ENCODE measurements at regions not wholly inside any gene's neighbourhood (a gene's known extent, or its start where the extent isn't known, plus 50 kb on each side); places are given as distances from the start of the nearest gene placed in this dataset.

GRCh38 chr3:164390046-164390445, 688.2 kb downstream of the SI start:
- H3K4me3 ChIP-seq = no peak overlapping the region
- ChIA-PET POLR2A (no interaction called here), CTCF (interaction anchor here (0.7 kb wide), 1 partner anchor 60 kb away, joined by 5 read pairs; no protein-coding TSS in a partner anchor)
- no peak overlapping the region for H3K27ac ChIP-seq
- no peaks in the 10 kb centered on the region for H3K9me3 ChIP-seq
- ATAC-seq (no peak), DNase-seq (ENCODE audit: low read depth in 1 of 2, low spot score in 1 of 2) (no peak), FAIRE-seq (no peak)
- H3K4me1 ChIP-seq = no peaks in the 10 kb centered on the region
- TF ChIP-seq NFE2L2 (conservative IDR thresholded peaks at IDR 0.05; ENCODE audit: low read length) = no peak
- no peak for TF ChIP-seq HMGXB4 (CRISPR knock-in tag; IDR thresholded peaks at IDR 0.05; ENCODE audit: borderline replicate concordance)
- no peak for TF ChIP-seq ZNF302 (CRISPR knock-in tag; IDR thresholded peaks at IDR 0.05)
- TF ChIP-seq EHMT2 (IDR thresholded peaks at IDR 0.05; ENCODE audit: low read depth) = no peak
- TF ChIP-seq RARB (CRISPR knock-in tag; IDR thresholded peaks at IDR 0.05) = no peak
- no peak for TF ChIP-seq ESRRA (IDR thresholded peaks at IDR 0.05; ENCODE audit: borderline replicate concordance, low read length)
- TF ChIP-seq HOXB13 (CRISPR knock-in tag; IDR thresholded peaks at IDR 0.05; ENCODE audit: low read depth) = no peak
- no peak for TF ChIP-seq BHLHE40 (IDR thresholded peaks at IDR 0.05; ENCODE audit: low read depth, low read length)
- no peak for TF ChIP-seq RAD21 (conservative IDR thresholded peaks at IDR 0.05 in 1 of 2, IDR thresholded peaks at IDR 0.05 in 1 of 2)
- TF ChIP-seq RFX5 (IDR thresholded peaks at IDR 0.05) = no peak
- no peak for TF ChIP-seq EP300 (IDR thresholded peaks at IDR 0.05)
- no peak for TF ChIP-seq HOXB5 (CRISPR knock-in tag; IDR thresholded peaks at IDR 0.05)
- TF ChIP-seq FOSL2 (IDR thresholded peaks at IDR 0.05) = no peak
- TF ChIP-seq FOSL2 (CRISPR knock-in tag; IDR thresholded peaks at IDR 0.05) = no peak
- TF ChIP-seq, protein P1, sequence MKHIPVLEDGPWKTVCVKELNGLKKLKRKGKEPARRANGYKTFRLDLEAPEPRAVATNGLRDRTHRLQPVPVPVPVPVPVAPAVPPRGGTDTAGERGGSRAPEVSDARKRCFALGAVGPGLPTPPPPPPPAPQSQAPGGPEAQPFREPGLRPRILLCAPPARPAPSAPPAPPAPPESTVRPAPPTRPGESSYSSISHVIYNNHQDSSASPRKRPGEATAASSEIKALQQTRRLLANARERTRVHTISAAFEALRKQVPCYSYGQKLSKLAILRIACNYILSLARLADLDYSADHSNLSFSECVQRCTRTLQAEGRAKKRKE (CRISPR knock-in tag; IDR thresholded peaks at IDR 0.05; ENCODE audit: low read depth) = no peak
- no peak for TF ChIP-seq ZFP36 (IDR thresholded peaks at IDR 0.05; ENCODE audit: borderline replicate concordance, partially characterized antibody)
- TF ChIP-seq, protein P2, sequence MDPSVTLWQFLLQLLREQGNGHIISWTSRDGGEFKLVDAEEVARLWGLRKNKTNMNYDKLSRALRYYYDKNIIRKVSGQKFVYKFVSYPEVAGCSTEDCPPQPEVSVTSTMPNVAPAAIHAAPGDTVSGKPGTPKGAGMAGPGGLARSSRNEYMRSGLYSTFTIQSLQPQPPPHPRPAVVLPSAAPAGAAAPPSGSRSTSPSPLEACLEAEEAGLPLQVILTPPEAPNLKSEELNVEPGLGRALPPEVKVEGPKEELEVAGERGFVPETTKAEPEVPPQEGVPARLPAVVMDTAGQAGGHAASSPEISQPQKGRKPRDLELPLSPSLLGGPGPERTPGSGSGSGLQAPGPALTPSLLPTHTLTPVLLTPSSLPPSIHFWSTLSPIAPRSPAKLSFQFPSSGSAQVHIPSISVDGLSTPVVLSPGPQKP (IDR thresholded peaks at IDR 0.05; ENCODE audit: low read depth, low read length) = no peak
- no peak for TF ChIP-seq FOXS1 (CRISPR knock-in tag; IDR thresholded peaks at IDR 0.05)
- no peak for TF ChIP-seq KDM1A (IDR thresholded peaks at IDR 0.05; ENCODE audit: low read depth)
- TF ChIP-seq CBX8 (IDR thresholded peaks at IDR 0.05) = no peak
- no peak for TF ChIP-seq SMC3 (IDR thresholded peaks at IDR 0.05)
- H3K4me2 ChIP-seq = no peak overlapping the region

DNA sequence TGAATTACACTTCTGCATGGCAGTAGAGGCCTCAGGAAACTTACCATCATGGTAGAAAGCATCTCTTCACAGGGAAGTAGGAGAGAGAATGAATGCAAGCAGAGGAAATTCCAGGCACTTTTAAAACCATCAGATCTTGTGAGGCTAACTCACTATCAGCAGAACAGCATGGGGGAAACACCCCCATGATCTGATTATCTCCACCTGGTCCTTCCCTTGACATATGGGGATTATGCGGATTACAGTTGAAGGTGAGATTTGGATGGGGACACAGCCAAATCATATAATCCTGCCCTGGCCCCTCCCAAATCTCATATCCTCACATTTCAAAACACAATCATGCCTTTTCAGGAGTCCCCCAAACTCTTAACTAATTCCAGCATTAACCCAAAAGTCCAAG, 691.1 kb downstream of the SI start:
- no peaks in the 10 kb centered on the region for H3K9me3 ChIP-seq
- ATAC-seq (no peak), DNase-seq (ENCODE audit: low read depth in 1 of 2, low spot score in 1 of 2) (no peak), FAIRE-seq (no peak)
- POLR2A ChIA-PET = no interaction called here
- 100% methylated on average over 1 of the region's 1 CpG for WGBS (ENCODE audit: missing lambda C conversion rate)
- CTCF ChIA-PET = no interaction called here
- H3K4me1 ChIP-seq = no peaks in the 10 kb centered on the region
- H3K4me2 ChIP-seq = no peak overlapping the region
- H3K4me3 ChIP-seq = no peak overlapping the region
- H3K27ac ChIP-seq = no peak overlapping the region
- TF ChIP-seq SREBF2 (IDR thresholded peaks at IDR 0.05) (no peak), EHMT2 (IDR thresholded peaks at IDR 0.05; ENCODE audit: low read depth) (no peak), BCL3 (IDR thresholded peaks at IDR 0.05) (no peak), JUNB (IDR thresholded peaks at IDR 0.05) (no peak), ZFP36 (IDR thresholded peaks at IDR 0.05; ENCODE audit: borderline replicate concordance, partially characterized antibody) (no peak), MYC (IDR thresholded peaks at IDR 0.05; ENCODE audit: borderline replicate concordance, low read length) (no peak), RARB (CRISPR knock-in tag; IDR thresholded peaks at IDR 0.05) (no peak), MAFK (IDR thresholded peaks at IDR 0.05; ENCODE audit: partially characterized antibody) (no peak), CBX8 (IDR thresholded peaks at IDR 0.05) (no peak), ZNF302 (CRISPR knock-in tag; IDR thresholded peaks at IDR 0.05) (no peak), HDAC2 (IDR thresholded peaks at IDR 0.05) (no peak), NFE2L2 (conservative IDR thresholded peaks at IDR 0.05; ENCODE audit: low read length) (no peak)
- TF ChIP-seq, protein P3, sequence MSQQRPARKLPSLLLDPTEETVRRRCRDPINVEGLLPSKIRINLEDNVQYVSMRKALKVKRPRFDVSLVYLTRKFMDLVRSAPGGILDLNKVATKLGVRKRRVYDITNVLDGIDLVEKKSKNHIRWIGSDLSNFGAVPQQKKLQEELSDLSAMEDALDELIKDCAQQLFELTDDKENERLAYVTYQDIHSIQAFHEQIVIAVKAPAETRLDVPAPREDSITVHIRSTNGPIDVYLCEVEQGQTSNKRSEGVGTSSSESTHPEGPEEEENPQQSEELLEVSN (IDR thresholded peaks at IDR 0.05; ENCODE audit: borderline replicate concordance, low read depth) = no peak
- TF ChIP-seq, protein P4, sequence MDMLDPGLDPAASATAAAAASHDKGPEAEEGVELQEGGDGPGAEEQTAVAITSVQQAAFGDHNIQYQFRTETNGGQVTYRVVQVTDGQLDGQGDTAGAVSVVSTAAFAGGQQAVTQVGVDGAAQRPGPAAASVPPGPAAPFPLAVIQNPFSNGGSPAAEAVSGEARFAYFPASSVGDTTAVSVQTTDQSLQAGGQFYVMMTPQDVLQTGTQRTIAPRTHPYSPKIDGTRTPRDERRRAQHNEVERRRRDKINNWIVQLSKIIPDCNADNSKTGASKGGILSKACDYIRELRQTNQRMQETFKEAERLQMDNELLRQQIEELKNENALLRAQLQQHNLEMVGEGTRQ (IDR thresholded peaks at IDR 0.05) = no peak

Data from A549 (cell line).